ENCODE measurements at regions not wholly inside any gene's neighbourhood (a gene's known extent, or its start where the extent isn't known, plus 50 kb on each side); places are given as distances from the start of the nearest gene placed in this dataset.

DNA sequence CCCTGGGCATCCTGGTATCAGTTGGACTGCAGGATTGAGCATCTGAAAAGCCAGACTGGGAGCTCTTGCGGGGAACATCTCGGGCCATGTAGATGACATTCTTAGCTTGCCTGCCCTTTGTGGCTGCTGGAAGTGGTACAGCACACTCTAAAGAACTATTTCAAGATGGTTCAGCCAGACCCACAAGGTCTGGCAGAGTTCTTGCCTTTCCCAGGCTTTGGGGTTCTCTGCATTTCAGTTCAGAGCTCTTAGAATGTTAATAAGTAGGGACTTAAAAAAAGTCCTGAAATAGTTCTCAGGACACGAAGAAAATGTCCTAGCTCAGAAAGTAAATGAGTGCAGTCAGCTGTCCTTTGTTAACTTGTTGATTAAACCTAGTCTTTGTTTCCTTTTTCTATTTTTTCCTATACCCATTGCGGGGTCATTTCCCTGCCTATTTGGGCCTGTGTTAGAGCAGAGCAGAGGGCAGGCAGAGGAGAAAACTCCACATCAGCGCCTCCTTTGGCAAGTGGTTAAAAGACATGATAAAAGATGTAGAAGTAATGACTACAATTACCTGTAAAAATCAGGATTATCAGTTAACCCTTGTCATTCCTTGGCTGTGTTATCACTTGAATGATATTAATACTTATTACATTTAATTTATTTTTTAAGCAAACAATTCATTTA is 291.5 kb downstream of the ZSWIM6 start:
- no peak for DNase-seq

DNA sequence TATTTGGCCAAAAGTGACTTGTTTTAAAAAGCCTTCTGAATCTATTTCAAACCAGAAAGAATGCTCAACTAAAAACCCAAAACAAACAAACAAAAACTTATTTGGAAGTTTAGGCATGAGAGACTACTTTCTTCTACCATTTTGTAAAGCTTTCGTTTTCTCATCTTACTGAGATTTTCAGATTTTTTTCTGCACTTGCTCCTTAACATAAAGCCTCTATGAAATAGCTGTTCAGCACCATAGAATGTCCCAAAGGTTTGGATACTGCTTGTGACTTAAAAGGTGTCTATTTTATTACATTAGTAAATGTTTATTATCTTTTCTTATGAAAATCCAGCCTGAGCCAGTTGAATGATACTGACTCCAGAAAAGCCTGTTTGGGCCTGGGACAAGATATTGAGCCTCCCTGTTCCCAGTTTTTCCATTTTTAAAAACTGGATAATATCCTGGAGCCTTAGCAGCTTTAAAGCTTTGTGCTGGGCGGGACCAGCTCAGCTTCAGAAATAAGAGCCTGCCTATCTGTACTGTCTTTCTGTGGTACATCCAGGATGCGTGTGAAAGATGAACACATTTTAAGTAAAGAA is 292.6 kb downstream of the ZSWIM6 start:
- no peak for DNase-seq

DNA sequence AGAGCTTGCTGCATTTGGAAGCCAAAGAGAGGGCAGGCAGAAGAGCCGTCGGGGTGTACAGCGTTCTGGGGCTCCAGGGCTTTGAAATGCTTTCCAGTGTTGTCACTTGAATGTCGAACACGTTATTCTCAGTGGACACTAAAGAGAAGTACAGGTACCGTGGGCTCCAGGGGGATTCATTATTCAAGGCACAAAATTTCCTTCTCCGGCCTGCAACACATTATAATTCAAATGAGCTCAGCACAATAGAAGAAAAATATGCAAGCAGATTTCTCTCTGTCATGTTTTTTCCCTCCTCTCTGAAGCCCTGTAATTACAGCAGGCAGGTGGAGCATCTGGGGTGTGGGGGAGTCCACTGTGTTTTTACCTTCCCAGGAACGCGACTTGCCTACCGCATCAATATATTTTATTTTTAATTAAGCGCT is 293.1 kb downstream of the ZSWIM6 start:
- no peak for DNase-seq

DNA sequence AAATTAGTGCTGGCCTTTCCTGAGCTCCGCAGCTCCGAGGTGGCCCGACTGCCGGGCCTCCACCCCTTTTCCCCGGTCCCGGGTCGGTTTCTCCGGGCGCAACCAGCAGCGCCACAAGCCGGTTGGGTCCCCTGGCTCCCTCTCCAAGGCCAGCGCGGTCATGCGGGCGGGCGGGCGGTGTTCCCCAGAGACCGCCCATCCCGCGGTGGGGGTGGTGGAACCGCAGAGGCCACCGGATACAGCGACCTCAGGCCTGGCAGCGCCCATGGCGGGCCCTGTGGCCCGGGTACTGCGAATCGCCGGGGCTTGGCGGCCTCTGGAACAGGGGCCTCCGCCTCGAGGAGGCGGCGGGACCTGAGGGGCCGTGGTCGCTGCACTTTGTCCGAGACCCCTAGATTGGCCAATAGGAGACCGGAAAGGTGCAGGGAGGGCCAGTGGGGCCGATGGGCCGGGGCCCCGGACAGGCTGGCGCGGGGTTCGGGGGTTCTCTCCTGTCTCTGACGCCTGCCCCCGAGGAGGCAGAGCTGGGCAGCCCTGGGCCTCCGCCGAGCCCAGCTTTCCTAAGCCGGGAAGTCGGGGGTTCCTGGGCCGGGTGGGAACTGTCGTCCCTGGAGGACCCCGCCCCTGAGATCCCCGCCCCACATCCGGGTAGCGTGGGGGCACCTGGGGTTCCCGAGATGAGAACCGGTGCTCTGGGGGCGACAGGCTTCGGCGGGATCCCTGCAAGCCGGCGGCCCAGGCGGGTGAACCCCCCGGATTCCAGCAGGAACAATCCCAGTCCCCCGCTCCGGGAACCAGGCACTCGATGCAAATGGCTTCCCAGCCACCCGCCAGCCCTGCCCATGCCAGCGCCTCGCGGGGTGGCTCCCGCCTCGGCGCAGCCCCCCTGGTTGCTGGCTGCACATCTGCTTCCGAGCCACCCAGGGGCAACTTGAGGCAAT is 293.9 kb downstream of the ZSWIM6 start:
- DNase-seq = peak; percentile 25

DNA sequence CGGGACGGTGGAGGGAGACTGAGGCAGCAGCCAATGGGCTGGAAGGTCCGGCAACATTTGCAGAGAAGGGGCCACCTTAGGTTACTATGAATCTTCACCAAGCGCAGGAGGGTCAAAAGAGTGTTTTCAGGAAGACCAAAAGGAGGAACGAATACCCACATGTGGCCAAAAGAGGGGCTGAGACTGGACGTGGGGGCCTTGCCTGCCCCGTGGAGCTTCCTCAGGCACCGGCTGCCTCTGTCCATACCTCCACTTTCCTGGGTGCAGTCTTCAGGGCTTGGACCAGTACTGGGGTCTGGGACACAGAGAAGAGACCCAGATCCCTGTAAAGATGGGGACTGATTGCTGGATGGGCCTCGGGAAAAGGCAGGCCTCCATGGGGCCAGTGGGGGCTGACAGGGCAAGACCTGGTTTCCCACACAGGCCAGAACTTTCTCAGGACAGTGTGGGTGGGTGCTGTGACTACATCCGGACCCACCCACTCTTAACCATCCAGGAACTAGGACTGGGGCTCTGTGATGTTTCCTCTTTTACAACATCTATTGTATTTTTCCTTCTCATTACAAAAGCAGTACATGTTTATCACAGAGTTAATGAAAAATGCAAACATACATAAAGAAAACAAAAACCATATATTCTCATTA is 294.7 kb downstream of the ZSWIM6 start:
- no peak for DNase-seq

DNA sequence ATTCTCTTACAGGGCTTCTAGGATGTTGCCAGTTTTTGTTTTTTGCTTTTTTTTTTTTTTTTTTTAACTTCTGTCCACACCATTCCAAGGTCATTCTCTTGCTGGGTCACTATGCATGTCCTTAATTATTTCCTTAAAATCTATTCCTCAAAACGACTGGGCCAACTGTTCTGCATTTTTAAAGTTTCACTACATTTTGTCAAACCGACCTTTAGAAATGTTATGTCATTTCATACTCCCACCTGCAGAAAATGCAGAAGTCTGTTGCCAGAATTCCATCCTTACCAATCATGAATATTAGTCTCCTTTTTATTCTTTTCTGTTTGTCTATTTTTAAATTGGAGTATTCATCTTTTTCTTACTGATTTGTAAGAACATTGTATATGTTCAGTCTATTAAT is 295.5 kb downstream of the ZSWIM6 start:
- DNase-seq = no peak

DNA sequence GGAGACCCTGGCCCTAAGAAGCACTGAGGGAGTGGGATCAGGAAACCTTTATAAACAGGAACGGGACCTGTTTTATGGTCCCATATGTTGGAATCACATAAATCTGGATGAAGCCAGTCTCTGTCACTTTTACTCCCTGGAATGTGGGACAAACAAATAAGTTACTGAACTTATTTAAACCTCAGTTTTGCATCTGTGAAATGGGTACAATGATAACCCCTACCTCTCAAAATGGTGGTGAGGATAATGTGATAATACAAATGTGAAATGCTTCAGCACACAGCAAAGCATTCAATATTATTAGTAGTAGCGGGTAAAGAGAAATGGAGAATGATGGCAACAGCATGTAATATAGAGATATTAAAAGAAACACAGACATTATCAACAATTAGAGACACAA is 298.9 kb downstream of the ZSWIM6 start:
- DNase-seq = no peak

DNA sequence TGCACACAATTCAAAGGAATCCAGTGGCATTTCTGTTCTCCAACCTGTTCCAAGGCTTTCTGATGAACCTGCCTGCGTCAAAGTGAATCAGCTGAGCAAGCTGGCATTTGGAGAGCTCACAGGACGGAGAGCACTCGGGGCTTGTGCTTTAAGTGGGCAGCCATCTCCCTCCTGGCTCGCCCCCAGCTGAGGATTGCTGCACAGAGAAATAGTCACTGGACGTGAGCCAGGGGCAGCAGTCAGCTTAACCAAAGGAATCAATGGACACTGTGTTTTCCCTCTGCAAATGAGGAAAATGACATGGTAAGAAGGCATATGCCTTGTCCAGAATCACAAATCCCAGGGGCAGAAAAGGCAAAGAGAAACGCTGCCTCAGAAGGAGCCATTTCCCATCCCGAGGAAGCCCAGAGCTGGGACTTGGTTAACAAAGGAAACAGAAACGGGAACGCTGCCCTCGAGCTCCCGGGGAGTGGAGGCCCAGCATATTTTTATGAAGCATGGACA is 299.4 kb downstream of the ZSWIM6 start:
- no peak for DNase-seq

DNA sequence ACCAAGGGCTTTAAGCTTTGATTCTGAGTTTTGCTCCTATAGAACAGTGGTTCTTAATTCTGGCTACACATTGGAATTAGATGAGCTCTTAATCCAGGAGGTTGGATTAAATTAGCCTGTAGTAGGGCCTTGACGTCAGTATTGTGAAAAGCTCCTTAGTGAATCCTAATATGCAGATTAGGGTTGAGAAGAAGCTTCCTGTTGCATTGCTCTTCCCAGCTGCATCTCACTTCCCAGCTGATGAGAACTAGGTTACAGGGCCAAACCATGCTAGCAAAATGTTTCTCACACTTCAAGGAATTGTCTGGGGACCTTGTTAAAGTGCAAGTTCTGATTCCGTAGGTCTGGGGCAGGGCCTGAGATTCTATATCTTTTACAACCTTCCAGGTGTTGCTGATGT is 300.0 kb downstream of the ZSWIM6 start:
- no peak for DNase-seq

DNA sequence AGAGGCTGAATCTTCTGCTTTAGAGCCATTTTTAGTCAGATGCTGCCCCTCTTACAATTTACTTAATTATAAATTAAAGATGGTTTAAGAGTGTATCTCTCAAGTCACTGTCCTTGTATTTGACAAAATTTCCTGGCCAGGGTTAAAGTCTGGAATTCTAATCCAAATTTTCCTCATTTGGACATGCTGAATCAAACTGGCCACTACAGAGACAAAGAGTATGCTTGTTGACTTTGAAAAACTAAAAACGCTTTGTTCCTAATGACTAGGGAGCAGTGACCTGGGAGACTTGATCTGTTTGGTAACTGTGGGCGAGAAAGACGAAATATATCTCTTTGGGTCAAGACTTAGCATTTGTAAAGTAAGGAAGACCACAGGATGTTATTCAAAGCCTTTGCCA is 303.2 kb downstream of the ZSWIM6 start:
- DNase-seq = no peak

DNA sequence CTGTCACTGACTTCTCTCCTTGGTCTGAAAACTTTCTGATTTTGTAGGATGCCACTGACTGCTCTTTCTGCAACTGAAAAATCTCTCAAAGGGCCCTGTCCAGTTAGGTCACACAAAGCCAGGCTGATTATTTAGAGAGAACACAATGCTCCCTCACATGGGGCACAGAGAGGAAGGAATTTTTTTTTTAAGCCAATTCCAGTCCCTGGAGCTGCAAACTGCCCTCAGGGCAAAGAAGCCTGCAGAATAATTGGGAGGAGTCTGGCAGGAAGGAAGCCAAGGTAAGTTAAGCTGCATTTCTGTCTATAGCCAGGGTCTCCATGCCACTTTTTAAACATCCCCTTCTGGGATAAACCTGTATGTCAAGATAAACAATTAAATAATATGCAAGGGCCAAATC is 305.5 kb downstream of the ZSWIM6 start:
- no peak for DNase-seq

DNA sequence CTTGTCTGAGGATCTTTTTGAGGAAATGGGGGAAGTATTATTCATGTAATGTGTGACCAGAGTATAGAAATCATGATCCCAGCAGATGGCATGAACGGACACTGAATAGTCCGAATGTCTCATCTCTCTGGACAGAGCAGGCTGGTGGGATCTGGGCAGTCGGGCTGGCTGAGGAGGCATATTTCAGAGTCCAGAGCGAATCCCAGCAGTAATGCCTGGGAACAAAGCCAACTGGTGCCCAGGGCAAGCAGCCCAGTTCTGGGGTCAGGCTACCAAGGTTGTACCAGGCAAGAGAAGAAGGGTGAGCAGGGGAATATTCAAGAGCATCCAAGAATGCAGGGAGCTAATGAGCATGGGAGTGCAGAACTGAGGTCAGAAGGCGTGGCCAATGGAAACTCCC is 306.4 kb downstream of the ZSWIM6 start:
- no peak for DNase-seq

DNA sequence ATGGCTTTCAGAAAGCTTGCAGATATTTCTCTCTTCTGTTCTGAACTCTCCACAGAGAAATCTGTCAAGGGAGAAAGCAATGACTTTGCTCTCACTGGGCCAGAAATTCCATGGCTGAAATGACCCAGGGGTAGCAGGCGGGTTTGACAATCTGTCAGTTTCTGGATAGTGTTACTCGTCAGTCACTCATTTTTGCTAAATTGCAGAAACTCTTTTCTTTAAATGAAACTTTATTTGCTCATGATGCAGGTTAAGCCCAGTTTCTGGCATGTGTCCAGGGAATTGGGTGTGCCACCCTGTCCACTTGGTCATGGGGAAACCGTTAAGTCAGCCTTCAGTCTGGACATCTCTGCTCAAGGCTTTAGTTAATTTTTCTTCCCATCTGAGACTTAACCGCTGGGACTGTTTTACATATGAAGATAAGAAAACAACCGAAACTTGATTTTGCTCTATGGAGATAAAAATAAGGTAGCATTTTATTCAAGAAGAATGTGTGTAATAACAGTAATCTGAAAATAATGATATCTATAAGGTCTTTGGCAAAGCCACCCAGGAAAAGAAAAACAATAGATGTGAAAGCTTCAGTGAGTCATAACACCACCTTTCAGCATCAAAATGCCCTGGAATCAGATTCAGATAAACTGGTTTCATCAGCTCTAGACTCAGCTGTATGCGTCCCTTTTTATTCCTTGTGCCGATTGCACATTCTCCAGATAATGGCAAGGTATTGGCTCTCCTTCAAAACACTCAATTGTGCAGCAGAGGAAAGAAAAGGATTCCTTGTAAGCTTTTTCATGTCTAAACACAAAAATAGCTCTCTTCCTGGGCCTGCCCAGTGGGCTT is 308.3 kb downstream of the ZSWIM6 start:
- DNase-seq = no peak

DNA sequence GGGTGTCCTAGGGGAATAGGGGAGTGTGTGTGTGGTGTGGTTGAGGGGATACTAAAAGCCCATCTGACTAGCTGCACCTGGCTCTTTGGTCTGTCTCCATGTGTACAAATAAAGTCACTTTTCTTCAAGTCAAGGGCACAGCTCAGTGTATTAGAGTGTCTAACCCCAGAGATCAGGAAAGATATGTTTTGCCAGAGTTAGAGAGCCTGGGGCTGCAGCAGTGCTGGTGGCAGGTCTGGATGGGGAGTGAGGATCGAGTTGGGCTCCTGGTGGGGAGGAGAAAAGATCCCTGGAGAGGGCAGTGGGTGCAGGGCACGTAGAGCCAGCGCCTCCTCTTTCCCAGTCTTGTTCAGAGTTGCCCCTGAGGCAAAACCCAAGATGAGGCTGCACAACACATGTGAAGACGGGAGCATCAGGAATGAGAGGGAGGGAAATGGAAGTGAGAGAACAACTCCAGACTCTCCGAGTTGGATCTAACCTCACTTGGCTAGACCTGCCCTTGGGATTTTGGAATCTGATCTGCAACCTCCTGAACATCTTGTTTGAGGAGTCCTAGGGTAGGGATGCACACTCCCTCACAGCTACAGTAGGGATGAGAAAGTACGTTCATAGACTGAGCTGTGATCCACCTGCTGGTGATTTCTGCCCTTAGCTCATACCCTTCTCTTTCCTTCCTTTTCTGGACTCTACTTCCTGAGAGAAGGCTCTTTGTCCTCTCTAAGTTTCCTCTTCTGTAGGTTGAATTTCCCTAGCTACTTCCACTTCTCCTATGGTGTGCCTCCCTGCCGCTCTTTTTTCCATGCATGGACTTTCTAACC is 309.9 kb downstream of the ZSWIM6 start:
- DNase-seq = no peak

DNA sequence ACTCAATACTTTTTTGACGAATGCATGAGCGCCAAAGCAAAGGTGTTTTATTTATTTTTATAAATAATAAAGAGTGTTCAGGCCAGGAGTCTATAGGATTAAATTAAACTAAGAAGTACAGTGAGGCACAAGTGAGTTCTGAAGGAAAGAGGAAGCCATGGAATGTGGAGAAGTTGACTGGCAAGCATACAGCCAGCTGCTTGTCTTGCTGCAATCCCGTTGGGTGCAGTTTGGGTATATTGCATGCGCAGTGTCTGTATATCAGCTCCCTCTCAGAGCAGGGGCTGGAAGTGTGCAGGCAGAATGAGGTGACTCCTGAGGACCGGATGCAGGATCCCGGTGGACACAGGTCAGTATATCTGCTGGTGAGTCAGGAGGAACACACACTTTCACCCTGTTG is 315.6 kb downstream of the ZSWIM6 start:
- no peak for DNase-seq

DNA sequence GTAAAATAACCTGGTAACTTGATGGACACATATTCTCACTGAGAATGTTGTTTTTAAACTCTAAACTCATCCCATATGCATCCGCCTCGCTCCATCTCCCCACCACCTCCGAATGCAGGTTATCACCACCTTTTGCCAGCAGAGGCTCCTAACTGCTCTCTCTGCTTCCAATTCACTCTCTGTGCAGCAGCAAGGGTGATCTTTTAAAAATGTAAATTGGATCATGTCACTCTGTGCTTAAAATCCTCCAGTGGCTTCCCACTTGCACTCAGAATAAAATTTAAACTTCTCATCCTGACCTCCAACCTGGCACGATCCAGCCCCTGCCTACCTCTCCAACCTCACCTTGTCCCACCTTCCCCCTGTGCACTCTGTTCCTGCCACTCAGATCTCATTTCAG is 317.2 kb downstream of the ZSWIM6 start:
- DNase-seq = no peak

DNA sequence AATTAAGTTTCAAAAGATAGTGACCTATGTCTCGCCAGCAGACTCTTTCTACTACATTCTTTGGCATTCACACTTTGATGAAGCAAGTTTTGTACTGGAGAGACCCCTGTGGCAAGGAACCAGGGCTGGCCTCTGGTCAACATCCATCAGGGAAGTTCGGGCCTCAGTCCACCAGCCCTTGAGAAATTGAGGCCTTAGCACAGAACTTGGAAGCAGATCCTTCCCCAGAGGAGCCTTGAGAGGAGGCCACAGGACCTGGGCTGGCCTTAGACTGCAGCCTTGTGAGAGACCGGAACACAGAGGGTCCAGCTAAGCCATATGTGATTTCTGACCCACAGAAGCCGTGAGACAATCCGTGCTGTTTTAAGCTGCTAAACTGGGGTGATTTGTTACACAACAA is 317.9 kb downstream of the ZSWIM6 start:
- DNase-seq = no peak

DNA sequence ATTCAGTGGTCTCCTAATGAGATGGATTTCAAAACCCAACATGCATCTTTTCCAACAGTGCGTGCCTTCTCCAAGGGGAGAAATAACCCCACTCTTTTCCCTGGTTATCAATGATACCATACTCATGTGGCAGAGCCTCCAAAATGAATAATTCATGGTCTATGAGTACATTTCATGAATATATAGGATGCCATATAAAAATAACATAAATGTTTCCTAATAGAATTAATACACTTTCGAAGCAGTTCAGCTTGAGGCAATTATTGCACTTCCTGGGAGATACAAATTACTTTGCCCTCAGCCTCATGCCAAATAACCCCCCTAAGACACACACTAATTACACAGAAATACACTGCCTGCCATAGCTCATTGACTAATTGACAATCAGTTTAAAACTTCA is 318.6 kb downstream of the ZSWIM6 start:
- DNase-seq = no peak

DNA sequence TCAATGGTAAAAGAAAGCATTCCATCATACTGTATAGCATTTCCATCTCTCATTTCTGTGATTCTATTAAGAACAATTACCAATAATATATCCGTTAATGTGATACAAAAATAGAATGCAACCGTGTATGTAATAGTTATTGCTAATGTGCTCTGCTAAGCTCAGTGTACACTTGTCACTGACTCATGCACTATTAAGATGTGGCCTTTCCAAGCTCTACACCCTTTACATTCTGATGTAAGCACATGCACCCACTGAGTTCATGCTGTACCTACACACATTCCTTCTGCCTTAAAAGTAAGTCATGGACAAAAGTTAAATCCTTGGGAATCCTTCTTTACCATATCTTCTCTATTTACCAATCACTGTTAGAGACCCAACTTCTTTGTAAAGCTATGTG is 319.1 kb downstream of the ZSWIM6 start:
- no peak for DNase-seq

DNA sequence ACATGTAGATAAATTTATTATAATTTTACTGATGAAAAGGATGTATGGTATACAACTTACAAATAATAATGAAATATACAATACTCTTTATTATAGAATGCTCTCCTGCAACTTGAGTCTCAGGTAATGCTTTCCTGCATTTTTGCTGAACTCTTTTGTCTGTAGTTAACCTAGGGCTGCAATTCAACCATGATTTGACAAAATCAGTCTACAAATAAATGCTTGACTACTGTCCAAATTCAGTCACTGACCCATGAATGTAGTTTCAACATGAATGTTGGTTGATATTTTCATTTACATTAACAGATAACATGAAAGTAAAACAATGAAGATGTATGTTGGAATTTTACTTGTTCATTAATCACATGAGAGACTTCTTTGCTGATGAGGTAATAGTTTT is 320.9 kb downstream of the ZSWIM6 start:
- DNase-seq = no peak

DNA sequence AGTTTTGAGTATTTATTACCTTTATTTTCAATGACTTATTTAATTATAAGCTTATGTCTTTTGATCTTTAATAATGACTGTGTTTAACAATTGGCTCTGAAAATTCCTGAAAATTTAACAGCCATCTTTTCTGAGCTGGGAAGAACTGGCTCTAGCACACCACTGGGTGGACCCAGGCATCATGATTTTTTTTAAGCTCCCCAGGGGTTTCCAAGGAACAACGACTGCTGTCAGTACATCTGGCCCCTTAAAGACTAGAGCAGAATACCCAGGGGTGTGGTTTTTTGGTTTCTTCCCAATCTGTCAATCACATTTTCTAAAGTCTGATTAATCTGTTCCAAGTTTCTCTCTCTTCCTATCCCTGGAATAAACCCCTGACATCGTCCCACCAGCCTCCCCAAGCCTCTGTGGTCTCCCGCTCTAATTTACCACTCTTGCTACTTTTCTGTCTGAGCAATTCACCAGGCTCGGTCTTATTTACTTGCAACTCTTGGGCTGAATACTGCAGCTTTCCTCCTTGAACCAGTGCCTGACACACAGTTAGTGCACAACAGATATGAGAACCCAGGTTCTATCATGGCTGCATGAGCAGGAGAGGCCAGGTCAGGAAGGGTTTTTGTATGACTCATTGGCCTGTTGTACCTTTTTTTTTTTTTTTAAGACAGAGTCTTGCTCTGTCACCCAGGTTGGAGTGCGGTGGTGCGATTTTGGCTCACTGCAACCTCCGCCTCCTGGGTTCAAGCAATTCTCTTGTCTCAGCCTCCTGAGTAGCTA is 321.9 kb downstream of the ZSWIM6 start:
- DNase-seq = no peak
